ENCODE measurements at regions not wholly inside any gene's neighbourhood (a gene's known extent, or its start where the extent isn't known, plus 50 kb on each side); places are given as distances from the start of the nearest gene placed in this dataset.

- Histone ChIP-seq H3K4me3 (no peak overlapping the region), H2AFZ (no peak overlapping the region), H3K27me3 (ENCODE audit: insufficient read depth, low read depth) (no peaks in the 10 kb centered on the region), H3K9me2 (ENCODE audit: insufficient read depth) (no peaks in the 10 kb centered on the region), H3K4me1 (replicated peaks; ENCODE audit: insufficient read depth) (no peaks in the 10 kb centered on the region), H3F3A (ENCODE audit: insufficient read depth, low read depth) (no peaks in the 10 kb centered on the region), H3K27ac (no peak overlapping the region), H3K79me2 (ENCODE audit: low read depth) (no peaks in the 10 kb centered on the region), H3K9me3 (ENCODE audit: insufficient read depth, low read depth) (no peaks in the 10 kb centered on the region; the same call in 1 of the 2 replicates), H4K20me1 (ENCODE audit: insufficient read depth) (no peaks in the 10 kb centered on the region), H3K4me2 (no peak overlapping the region), H3K36me3 (ENCODE audit: low read depth) (no peaks in the 10 kb centered on the region)
- intact Hi-C loops (cut with micrococcal nuclease; ENCODE audit: unreplicated experiment), result no loop called here
- no TSS peak for BruUV-seq (replicated peaks)
- CTCF ChIA-PET, result no interaction called here
- POLR2A ChIA-PET (ENCODE audit: unreplicated experiment), result no interaction called here
- no peak for TF ChIP-seq EZH2 (IDR thresholded peaks at IDR 0.05; ENCODE audit: low read depth)
- TF ChIP-seq CTCF (conservative IDR thresholded peaks at IDR 0.05), result no peak
- DNase-seq, result no peak
Observed at GRCh38 chr5:32953694-32954093, 242.6 kb downstream of the NPR3 start.

GRCh38 chr5:32955814-32956213 is 244.7 kb downstream of the NPR3 start:
- TF ChIP-seq CTCF (conservative IDR thresholded peaks at IDR 0.05) (no peak), EZH2 (IDR thresholded peaks at IDR 0.05; ENCODE audit: low read depth) (no peak)
- Histone ChIP-seq H4K20me1 (ENCODE audit: insufficient read depth) (no peaks in the 10 kb centered on the region), H3K4me1 (replicated peaks; ENCODE audit: insufficient read depth) (no peaks in the 10 kb centered on the region), H3K27ac (no peak overlapping the region), H3K9me3 (ENCODE audit: insufficient read depth, low read depth) (no peaks in the 10 kb centered on the region; the same call in 1 of the 2 replicates), H2AFZ (no peak overlapping the region), H3F3A (ENCODE audit: insufficient read depth, low read depth) (no peaks in the 10 kb centered on the region), H3K9me2 (ENCODE audit: insufficient read depth) (no peaks in the 10 kb centered on the region; the same call in 1 of the 2 replicates), H3K79me2 (ENCODE audit: low read depth) (no peaks in the 10 kb centered on the region), H3K4me3 (no peak overlapping the region), H3K4me2 (no peak overlapping the region), H3K36me3 (ENCODE audit: low read depth) (no peaks in the 10 kb centered on the region), H3K27me3 (ENCODE audit: insufficient read depth, low read depth) (no peaks in the 10 kb centered on the region)
- CTCF ChIA-PET, result no interaction called here
- no peak for DNase-seq
- intact Hi-C loops (cut with micrococcal nuclease; ENCODE audit: unreplicated experiment), result no loop called here
- BruUV-seq (replicated peaks), result no TSS peak
- POLR2A ChIA-PET (ENCODE audit: unreplicated experiment), result no interaction called here

- H3K4me1 ChIP-seq (replicated peaks; ENCODE audit: insufficient read depth), result no peaks in the 10 kb centered on the region
- H3F3A ChIP-seq (ENCODE audit: insufficient read depth, low read depth), result no peaks in the 10 kb centered on the region
- no peak overlapping the region for H3K27ac ChIP-seq
- H2AFZ ChIP-seq, result no peak overlapping the region
- CTCF ChIA-PET, result no interaction called here
- H4K20me1 ChIP-seq (ENCODE audit: insufficient read depth), result no peaks in the 10 kb centered on the region
- TF ChIP-seq EZH2 (IDR thresholded peaks at IDR 0.05; ENCODE audit: low read depth) (no peak), CTCF (conservative IDR thresholded peaks at IDR 0.05) (no peak)
- H3K4me2 ChIP-seq, result no peak overlapping the region
- no peaks in the 10 kb centered on the region for H3K36me3 ChIP-seq (ENCODE audit: low read depth)
- H3K9me2 ChIP-seq (ENCODE audit: insufficient read depth), result no peaks in the 10 kb centered on the region; the same call in 1 of the 2 replicates
- H3K9me3 ChIP-seq (ENCODE audit: insufficient read depth, low read depth), result no peaks in the 10 kb centered on the region; the same call in 1 of the 2 replicates
- DNase-seq, result no peak
- H3K27me3 ChIP-seq (ENCODE audit: insufficient read depth, low read depth), result no peaks in the 10 kb centered on the region
- BruUV-seq (replicated peaks), result no TSS peak
- H3K4me3 ChIP-seq, result no peak overlapping the region
- intact Hi-C loops (cut with micrococcal nuclease; ENCODE audit: unreplicated experiment), result no loop called here
- no peaks in the 10 kb centered on the region for H3K79me2 ChIP-seq (ENCODE audit: low read depth)
- POLR2A ChIA-PET (ENCODE audit: unreplicated experiment), result interaction anchor here (0.6 kb wide), 1 partner anchor 1150 kb away, joined by 6 read pairs; no protein-coding TSS in a partner anchor
Observed at GRCh38 chr5:32960340-32961058, 249.4 kb downstream of the NPR3 start.
